Ovary (tissue), 7 donors: ENCODE measurements at regions not wholly inside any gene's neighbourhood (a gene's known extent, or its start where the extent isn't known, plus 50 kb on each side); places are given as distances from the start of the nearest gene placed in this dataset.

ENCODE experiments used
- DNase-seq, 5 donors: peaks; one replicate each; pipeline ENCODE4 v3.0.0-alpha.2; 2019 to 2020
- H3K27ac ChIP-seq, 2 donors: fragments of 200-600 bp; one replicate each; pipeline versions ENCODE4 v1.5.1 to v1.8.0; 2019 to 2022
- H3K27me3 ChIP-seq: fragments of 200-600 bp; one replicate; pipeline ENCODE4 v1.8.0; 2022
- H3K36me3 ChIP-seq: fragments of 200-600 bp; sonication (generic); one replicate; pipeline ENCODE4 v1.5.1; 2019
- H3K4me1 ChIP-seq: one replicate; pipeline ENCODE4 v1.8.1; 2013; ENCODE audit warnings: mild to moderate bottlenecking, moderate library complexity; ENCODE audit not compliant: insufficient read depth
- H3K4me3 ChIP-seq: fragments of 200-600 bp; sonication (generic); one replicate; pipeline ENCODE4 v1.5.1; 2017
- H3K9me3 ChIP-seq, 2 donors: fragments of 200-600 bp in 1 of 2; sonication (generic) in 1 of 2; one replicate each; pipeline versions ENCODE4 v1.5.1 to v1.8.1; 2013 to 2019; ENCODE audit warnings: mild to moderate bottlenecking in 1 of 2, moderate library complexity in 1 of 2
- EP300 ChIP-seq: sonication (generic); formaldehyde crosslinking; IDR thresholded peaks from one replicate; pipeline ENCODE4 v1.6.1; 2017; ENCODE audit warnings: antibody characterized with exemption
- POLR2A ChIP-seq: fragments of 450-650 bp; IDR thresholded peaks from one replicate; pipeline ENCODE4 v1.6.1; 2017; ENCODE audit warnings: antibody characterized with exemption, mild to moderate bottlenecking, moderate library complexity
- WGBS, 3 donors: extraction: QIAGEN DNeasy Blood & Tissue Kit in 1 of 3; methylation state at CpG; one replicate each; pipeline versions ENCODE4 v1.1.5 to v1.1.7; 2013 to 2017; 5-methylcytosine and 5-hydroxymethylcytosine counted together
- intact Hi-C, 4 donors: fragments of 100-400 bp; cut with DNase I; formaldehyde crosslinking; loops; one replicate each; pipeline versions ENCODE4 v1.11.0 to v1.15.1; 2022 to 2023
- TF ChIP-seq, protein P1 (sequence below), 3 donors: fragments of 450-650 bp in 2 of 3; fragments of 200-600 bp in 1 of 3; IDR thresholded peaks; one replicate each; pipeline versions ENCODE4 v1.5.1 to v1.8.0; 2016 to 2022; ENCODE audit warnings: antibody characterized with exemption in 3 of 3, mild to moderate bottlenecking in 1 of 3
- donor health status: DM: no; HTN: no; CAD: no; lungs with moderate emphysema.
- donor health status: DM: no; HTN: no; CAD: no.
- donor health status: Bipolar disorder and iron deficiency.
- donor health status: DM: no; HTN: no; CAD: no.
- donor health status: DM: yes; HTN: yes; CAD: no.

DNA sequence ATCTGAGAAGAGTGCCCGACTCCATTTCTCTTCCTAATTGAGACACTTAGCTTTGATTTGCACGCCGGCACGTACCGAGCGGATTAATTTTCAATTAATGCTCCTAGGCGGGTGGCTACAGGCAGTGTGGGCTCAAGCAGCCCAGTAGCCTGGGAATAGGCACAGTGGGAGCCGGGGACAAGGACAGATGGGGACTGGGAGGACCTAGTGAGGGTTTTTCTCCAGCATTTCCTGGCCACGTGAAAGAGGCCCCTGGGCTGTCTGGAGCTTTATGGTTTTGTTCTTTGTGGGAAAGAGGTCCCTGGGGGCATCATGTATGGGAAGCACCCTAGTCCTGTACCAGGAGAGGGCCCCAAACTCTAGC lies 78.6 kb upstream of the CSF3R start:
- TF ChIP-seq EP300 (no peak), POLR2A (no peak)
- TF ChIP-seq, protein P1, sequence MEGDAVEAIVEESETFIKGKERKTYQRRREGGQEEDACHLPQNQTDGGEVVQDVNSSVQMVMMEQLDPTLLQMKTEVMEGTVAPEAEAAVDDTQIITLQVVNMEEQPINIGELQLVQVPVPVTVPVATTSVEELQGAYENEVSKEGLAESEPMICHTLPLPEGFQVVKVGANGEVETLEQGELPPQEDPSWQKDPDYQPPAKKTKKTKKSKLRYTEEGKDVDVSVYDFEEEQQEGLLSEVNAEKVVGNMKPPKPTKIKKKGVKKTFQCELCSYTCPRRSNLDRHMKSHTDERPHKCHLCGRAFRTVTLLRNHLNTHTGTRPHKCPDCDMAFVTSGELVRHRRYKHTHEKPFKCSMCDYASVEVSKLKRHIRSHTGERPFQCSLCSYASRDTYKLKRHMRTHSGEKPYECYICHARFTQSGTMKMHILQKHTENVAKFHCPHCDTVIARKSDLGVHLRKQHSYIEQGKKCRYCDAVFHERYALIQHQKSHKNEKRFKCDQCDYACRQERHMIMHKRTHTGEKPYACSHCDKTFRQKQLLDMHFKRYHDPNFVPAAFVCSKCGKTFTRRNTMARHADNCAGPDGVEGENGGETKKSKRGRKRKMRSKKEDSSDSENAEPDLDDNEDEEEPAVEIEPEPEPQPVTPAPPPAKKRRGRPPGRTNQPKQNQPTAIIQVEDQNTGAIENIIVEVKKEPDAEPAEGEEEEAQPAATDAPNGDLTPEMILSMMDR (IDR thresholded peaks at IDR 0.05): no peak
- DNase-seq: no peak
- Histone ChIP-seq H3K9me3 (no peaks in the 10 kb centered on the region), H3K27me3 (no peaks in the 10 kb centered on the region), H3K36me3 (no peaks in the 10 kb centered on the region), H3K4me1 (no peaks in the 10 kb centered on the region), H3K27ac (no peak overlapping the region), H3K4me3 (no peak overlapping the region)
- 73 to 77% (median 77%) methylated on average over 9 of the region's 9 CpGs for WGBS, 3 donors
- intact Hi-C loops: no loop called here

DNA sequence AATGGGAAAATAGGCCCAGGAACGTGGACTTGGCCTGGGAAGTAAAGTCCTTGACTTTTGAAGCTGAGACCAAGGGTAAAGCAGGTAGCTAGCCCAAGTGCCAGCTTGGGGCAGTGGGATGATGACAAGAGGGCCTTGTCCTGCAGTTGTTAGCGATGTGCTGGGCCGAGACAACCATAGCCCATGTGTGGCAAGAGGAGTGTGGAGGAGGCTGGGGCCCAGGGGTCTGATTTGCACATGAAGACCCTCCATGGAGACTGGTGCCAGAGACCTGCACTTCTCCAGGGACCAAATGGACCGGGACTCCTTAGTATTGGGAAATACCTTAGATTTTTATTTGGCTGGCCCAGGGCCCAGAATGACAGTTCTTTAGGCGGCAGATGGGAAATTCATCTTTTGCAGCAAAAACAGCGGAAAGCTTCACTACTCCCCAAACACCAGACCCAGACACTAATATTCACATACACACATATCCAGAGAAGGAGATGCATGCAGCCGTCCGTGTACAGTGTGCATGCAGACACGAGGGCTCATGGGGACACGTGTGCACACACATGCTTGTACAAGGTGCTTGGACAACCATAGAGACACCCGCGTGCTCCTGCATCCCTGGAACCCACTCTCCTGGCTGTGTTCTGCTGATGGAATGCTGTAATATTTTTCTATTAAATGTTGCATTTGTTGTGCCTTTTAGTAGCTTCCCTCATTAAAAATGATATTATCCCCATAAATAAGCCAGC lies 78.1 kb upstream of the CSF3R start:
- Histone ChIP-seq H3K27ac (no peak overlapping the region), H3K36me3 (no peaks in the 10 kb centered on the region), H3K4me3 (no peak overlapping the region), H3K4me1 (no peaks in the 10 kb centered on the region), H3K27me3 (no peaks in the 10 kb centered on the region), H3K9me3 (no peaks in the 10 kb centered on the region)
- intact Hi-C loops: no loop called here
- no peak for DNase-seq
- WGBS, 3 donors: 65 to 74% (median 66%) methylated on average over 12 of the region's 12 CpGs
- TF ChIP-seq EP300 (no peak), POLR2A (no peak)
- TF ChIP-seq, protein P1 (IDR thresholded peaks at IDR 0.05): no peak

DNA sequence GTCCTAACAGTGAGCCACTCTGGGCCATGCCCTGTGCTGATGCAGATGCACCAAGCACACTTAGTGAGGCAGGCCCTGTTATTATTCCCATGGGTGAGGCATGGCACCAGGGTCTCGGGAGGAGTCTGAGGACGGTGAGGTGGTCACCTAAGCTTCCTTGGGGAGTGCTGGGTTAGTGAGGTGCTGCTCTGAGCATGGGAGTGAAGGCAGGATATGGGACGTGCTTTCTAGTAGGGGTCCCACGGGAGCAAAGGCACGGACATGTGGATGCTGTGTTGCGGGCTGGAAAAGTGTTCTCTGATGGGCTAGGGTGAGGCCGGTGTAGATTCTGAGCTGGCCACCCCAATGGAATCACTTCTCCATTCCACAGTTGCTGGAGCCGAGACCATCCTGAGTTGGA lies 77.5 kb upstream of the CSF3R start:
- no peak overlapping the region for H3K4me3 ChIP-seq
- H3K27me3 ChIP-seq: no peaks in the 10 kb centered on the region
- WGBS, 3 donors: 75 to 90% (median 86%) methylated on average over 8 of the region's 8 CpGs
- intact Hi-C loops: no loop called here
- no peak overlapping the region for H3K27ac ChIP-seq
- H3K9me3 ChIP-seq: no peaks in the 10 kb centered on the region
- TF ChIP-seq POLR2A (no peak), EP300 (no peak)
- TF ChIP-seq, protein P1 (IDR thresholded peaks at IDR 0.05): no peak
- H3K36me3 ChIP-seq: no peaks in the 10 kb centered on the region
- no peak for DNase-seq
- no peaks in the 10 kb centered on the region for H3K4me1 ChIP-seq

DNA sequence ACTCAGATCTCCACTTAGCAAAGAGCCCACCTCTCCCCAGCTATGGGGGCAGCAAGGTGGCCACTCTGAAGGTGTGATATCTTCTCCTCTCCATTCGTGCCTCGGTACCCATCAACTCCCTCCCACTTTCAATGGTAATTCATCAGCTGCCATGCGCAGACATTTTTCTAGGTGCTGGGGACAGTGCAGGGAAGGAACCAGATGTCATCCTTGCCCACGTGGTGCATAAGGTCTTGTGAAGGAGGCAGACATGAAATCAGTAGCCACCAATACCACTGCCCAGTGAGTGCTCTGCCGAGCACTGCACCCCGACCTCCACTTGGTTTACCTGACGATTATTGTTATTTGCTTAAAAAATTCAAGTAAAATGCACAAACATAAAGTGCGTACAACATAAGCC lies 76.3 kb upstream of the CSF3R start:
- Histone ChIP-seq H3K9me3 (no peaks in the 10 kb centered on the region), H3K4me3 (no peak overlapping the region), H3K27me3 (no peaks in the 10 kb centered on the region), H3K27ac (no peak overlapping the region), H3K4me1 (no peaks in the 10 kb centered on the region), H3K36me3 (no peaks in the 10 kb centered on the region)
- WGBS, 3 donors: 48 to 62% (median 57%) methylated on average over 8 of the region's 8 CpGs
- TF ChIP-seq POLR2A: no peak
- TF ChIP-seq, protein P1 (IDR thresholded peaks at IDR 0.05): no peak
- no peak for TF ChIP-seq EP300
- intact Hi-C loops: no loop called here
- no peak for DNase-seq
